GM12892 (cell line): ENCODE measurements at regions not wholly inside any gene's neighbourhood (a gene's known extent, or its start where the extent isn't known, plus 50 kb on each side); places are given as distances from the start of the nearest gene placed in this dataset.

Source experiments
- POLR2A ChIP-seq: IDR thresholded peaks from 2 replicates; pipeline ENCODE4 v1.6.1; 2011; ENCODE audit warnings: low read depth, low read length, control low read depth
- POLR2AphosphoS5 ChIP-seq: IDR thresholded peaks from 2 replicates; pipeline ENCODE4 v1.6.1; 2011; ENCODE audit warnings: low read depth, low read length, control low read depth
- TAF1 ChIP-seq: IDR thresholded peaks from 2 replicates; pipeline ENCODE4 v1.6.1; 2011; ENCODE audit warnings: low read depth, mild to moderate bottlenecking, control low read depth, low read length, borderline replicate concordance

DNA sequence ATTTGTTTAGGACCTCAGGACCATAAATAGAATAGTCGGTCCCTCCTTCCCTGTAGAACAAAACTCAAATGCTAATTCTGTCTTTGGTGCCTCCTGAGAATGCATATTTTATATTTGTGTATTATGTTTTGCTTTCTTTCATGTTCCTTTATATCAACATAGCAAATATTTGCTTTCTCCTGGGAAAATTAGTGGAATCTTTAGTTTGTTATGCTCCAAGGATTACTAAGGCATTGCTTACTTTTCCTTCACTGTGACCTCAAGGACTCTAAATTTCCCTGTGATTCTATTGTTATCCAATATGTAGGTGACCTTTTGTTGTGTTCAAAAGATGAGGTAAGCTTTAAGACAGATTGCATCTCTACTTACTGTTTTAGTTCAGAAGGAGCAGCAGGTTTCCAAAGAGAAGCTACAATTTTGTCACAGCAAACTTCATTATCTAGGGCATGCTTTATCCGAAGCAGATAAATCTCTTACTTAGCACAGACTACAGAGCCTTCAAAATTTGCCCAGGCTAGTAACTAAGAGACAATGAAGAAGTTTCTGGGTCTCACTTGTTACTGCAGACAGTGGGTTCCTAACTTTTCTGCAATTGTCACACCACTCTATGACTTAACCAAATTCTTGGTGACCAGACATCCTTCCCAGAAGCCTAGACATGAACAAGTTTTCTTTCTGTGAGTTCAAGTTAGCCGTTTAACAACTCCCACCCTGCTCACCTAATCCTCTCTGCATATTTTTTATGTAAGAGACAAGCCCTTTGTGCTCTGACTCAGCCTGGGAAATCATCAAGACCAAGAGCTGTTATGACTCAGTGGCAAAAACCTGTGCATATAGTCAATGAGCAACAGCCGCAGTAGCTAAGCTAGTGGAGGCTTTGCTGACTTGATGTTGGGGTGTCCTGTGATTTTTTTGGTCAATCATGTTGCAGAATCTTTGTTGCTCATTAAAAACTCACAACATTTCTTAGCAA is 378.8 kb downstream of the QKI start:
- TF ChIP-seq POLR2A: no peak
- TF ChIP-seq POLR2AphosphoS5: no peak
- no peak for TF ChIP-seq TAF1
